GM19023 (cell line): ENCODE measurements at regions not wholly inside any gene's neighbourhood (a gene's known extent, or its start where the extent isn't known, plus 50 kb on each side); places are given as distances from the start of the nearest gene placed in this dataset.
"Not testable (repeated sequence)": the region's sequence is repeated elsewhere in the genome, so short reads cannot be mapped to it uniquely, and the experiment has no call there.

Source experiments
- ATAC-seq: cut with Tn5 transposase; IDR thresholded peaks from one replicate; pipeline ENCODE4 v1.9.1; 2021; ENCODE audit warnings: mild to moderate bottlenecking, moderate library complexity; ENCODE audit not compliant: unreplicated experiment

GRCh38 chr13:111064661-111065060, 50.4 kb upstream of the ARHGEF7 start:
- ATAC-seq: no peak

GRCh38 chr13:111062966-111063365, 52.1 kb upstream of the ARHGEF7 start:
- ATAC-seq: no peak

- no peak for ATAC-seq
Measured at GRCh38 chr13:111062305-111062704, 52.8 kb upstream of the ARHGEF7 start.

GRCh38 chr13:111061358-111062045, 53.6 kb upstream of the ARHGEF7 start:
- ATAC-seq: no peak

- ATAC-seq: no peak
Measured at GRCh38 chr13:111060237-111060919, 54.7 kb upstream of the ARHGEF7 start.

GRCh38 chr13:111058796-111059506, 56.2 kb upstream of the ARHGEF7 start:
- no peak for ATAC-seq

- ATAC-seq: not testable (repeated sequence)
Measured at GRCh38 chr13:111058339-111058738, 56.8 kb upstream of the ARHGEF7 start.

GRCh38 chr13:111051726-111052232, 63.3 kb upstream of the ARHGEF7 start:
- not testable (repeated sequence) for ATAC-seq

GRCh38 chr13:111051041-111051725, 63.9 kb upstream of the ARHGEF7 start:
- ATAC-seq: no peak

GRCh38 chr13:111050539-111050879, 64.6 kb upstream of the ARHGEF7 start:
- ATAC-seq: no peak

GRCh38 chr13:111049791-111050538, 65.1 kb upstream of the ARHGEF7 start:
- ATAC-seq: no peak

GRCh38 chr13:111048387-111048786, 66.7 kb upstream of the ARHGEF7 start:
- ATAC-seq: no peak

GRCh38 chr13:111047326-111047725, 67.8 kb upstream of the ARHGEF7 start:
- ATAC-seq: no peak

GRCh38 chr13:111046590-111047141, 68.4 kb upstream of the ARHGEF7 start:
- ATAC-seq: peak; percentile 61

- no peak for ATAC-seq
Measured at GRCh38 chr13:111045170-111045569, 69.9 kb upstream of the ARHGEF7 start.

- ATAC-seq: no peak
Measured at GRCh38 chr13:111044087-111044830, 70.9 kb upstream of the ARHGEF7 start.

GRCh38 chr13:111043575-111043982, 71.5 kb upstream of the ARHGEF7 start:
- ATAC-seq: no peak

- ATAC-seq: no peak
Measured at GRCh38 chr13:111042661-111043226, 72.4 kb upstream of the ARHGEF7 start.

- ATAC-seq: no peak
Measured at GRCh38 chr13:111040830-111041229, 74.3 kb upstream of the ARHGEF7 start.
